Thyroid gland (tissue), 4 donors: ENCODE measurements at regions not wholly inside any gene's neighbourhood (a gene's known extent, or its start where the extent isn't known, plus 50 kb on each side); places are given as distances from the start of the nearest gene placed in this dataset.

Source experiments
- DNase-seq, 2 donors: peaks; one replicate each; pipeline ENCODE4 v3.0.0-alpha.2; 2019
- H3K27ac ChIP-seq, 3 donors: fragments of 200-600 bp; sonication (generic); 1 replicate in 2 of 3; 2 replicates in 1 of 3; pipeline ENCODE4 v1.5.1; 2016 to 2019; ENCODE audit warnings: mild to moderate bottlenecking in 1 of 3, moderate library complexity in 1 of 3
- H3K27me3 ChIP-seq: fragments of 200-600 bp; sonication (generic); one replicate; pipeline ENCODE4 v1.5.1; 2019
- H3K36me3 ChIP-seq, 2 donors: fragments of 200-600 bp; sonication (generic); one replicate each; pipeline ENCODE4 v1.5.1; 2016 to 2019
- H3K4me1 ChIP-seq, 2 donors: fragments of 200-600 bp; sonication (generic); one replicate each; pipeline ENCODE4 v1.5.1; 2017 to 2019
- H3K4me3 ChIP-seq, 3 donors: fragments of 200-600 bp; sonication (generic); replicated peaks in 1 of 3; 1 replicate in 2 of 3; 2 replicates in 1 of 3; pipeline ENCODE4 v1.5.1; 2016; ENCODE audit warnings: mild to moderate bottlenecking in 1 of 3
- H3K9me3 ChIP-seq: fragments of 200-600 bp; sonication (generic); one replicate; pipeline ENCODE4 v1.5.1; 2017
- POLR2A ChIP-seq, 2 donors: fragments of 450-650 bp; IDR thresholded peaks; one replicate each; pipeline ENCODE4 v1.6.1; 2017; ENCODE audit warnings: antibody characterized with exemption in 2 of 2, mild to moderate bottlenecking in 2 of 2, moderate library complexity in 1 of 2
- WGBS, 2 donors: methylation state at CpG; one replicate each; pipeline ENCODE4 v1.1.5; 2017; 5-methylcytosine and 5-hydroxymethylcytosine counted together
- intact Hi-C: fragments of 100-400 bp; cut with DNase I; formaldehyde crosslinking; loops from one replicate; pipeline ENCODE4 v1.15.1; 2023
- TF ChIP-seq, protein P1 (sequence below), 6 experiments: fragments of 200-600 bp in 3 of 6; fragments of 450-650 bp in 3 of 6; sonication (generic) in 3 of 6; IDR thresholded peaks; one replicate each; pipeline ENCODE4 v1.5.1; 2016 to 2019; ENCODE audit warnings: antibody characterized with exemption in 6 of 6, mild to moderate bottlenecking in 2 of 6, inconsistent platforms in 1 of 6, moderate library complexity in 1 of 6

DNA sequence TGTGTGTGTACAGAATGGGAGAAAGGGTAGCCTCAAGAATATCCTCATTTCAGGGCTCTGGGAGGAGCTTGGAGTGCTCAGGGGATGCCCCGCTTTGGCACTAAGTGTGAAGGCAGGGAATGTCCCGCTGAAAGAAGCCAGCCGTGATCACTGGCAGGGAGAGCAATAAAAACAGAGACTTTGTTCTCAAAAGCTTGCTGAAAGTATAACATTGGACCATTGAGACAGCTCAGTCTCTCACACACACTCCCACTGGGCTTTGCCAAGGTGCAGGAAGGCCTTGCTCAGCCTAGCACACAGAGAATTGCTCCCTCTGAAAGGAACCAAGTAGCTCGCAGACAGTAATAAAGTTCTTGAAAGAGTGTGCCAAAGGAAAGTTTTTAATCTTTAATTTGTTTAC lies 143.8 kb upstream of the SLITRK2 start:
- no peak overlapping the region for H3K4me3 ChIP-seq
- intact Hi-C loops = no loop called here
- no peak overlapping the region for H3K27ac ChIP-seq
- no peaks in the 10 kb centered on the region for H3K27me3 ChIP-seq
- no peaks in the 10 kb centered on the region for H3K9me3 ChIP-seq
- TF ChIP-seq, protein P1, sequence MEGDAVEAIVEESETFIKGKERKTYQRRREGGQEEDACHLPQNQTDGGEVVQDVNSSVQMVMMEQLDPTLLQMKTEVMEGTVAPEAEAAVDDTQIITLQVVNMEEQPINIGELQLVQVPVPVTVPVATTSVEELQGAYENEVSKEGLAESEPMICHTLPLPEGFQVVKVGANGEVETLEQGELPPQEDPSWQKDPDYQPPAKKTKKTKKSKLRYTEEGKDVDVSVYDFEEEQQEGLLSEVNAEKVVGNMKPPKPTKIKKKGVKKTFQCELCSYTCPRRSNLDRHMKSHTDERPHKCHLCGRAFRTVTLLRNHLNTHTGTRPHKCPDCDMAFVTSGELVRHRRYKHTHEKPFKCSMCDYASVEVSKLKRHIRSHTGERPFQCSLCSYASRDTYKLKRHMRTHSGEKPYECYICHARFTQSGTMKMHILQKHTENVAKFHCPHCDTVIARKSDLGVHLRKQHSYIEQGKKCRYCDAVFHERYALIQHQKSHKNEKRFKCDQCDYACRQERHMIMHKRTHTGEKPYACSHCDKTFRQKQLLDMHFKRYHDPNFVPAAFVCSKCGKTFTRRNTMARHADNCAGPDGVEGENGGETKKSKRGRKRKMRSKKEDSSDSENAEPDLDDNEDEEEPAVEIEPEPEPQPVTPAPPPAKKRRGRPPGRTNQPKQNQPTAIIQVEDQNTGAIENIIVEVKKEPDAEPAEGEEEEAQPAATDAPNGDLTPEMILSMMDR (IDR thresholded peaks at IDR 0.05) = no peak
- no peak for TF ChIP-seq POLR2A (IDR thresholded peaks at IDR 0.05)
- no peaks in the 10 kb centered on the region for H3K4me1 ChIP-seq
- no peak for DNase-seq
- 51 to 58% methylated on average over 4 of the region's 4 CpGs for WGBS, 2 donors
- no peaks in the 10 kb centered on the region for H3K36me3 ChIP-seq

DNA sequence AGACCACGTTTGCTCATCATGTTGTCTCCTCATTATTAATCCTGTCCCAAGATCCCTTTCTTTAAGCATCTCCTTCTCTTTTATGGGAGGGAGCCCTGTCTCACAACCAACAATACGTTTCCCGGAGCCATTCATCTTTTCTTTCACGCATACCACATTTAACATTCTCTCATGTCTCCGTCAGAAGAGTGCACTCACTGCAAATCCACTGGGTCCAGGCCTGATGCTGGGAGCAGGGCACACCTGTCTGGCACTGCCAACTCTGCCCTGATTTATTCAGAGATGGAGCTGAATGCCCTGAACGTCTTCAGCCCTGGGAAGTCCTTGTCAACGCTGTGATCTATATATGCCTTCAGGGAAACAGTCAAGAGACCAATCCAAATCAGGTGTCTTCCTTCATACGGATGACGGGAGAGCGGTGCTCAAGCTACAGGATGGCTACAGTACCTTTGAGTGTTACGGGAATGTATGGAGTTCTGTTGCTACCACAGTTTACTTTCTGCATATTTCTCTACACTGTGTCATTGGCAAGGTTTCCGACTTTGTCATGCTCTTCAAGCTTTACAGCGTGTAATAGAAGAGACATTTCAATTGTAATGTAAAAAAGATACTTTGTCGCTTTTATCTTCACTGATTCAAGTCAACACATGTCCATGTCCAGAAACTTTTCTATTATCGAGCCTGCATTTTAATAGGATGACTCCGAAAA lies 140.4 kb upstream of the SLITRK2 start:
- Histone ChIP-seq H3K4me3 (no peak overlapping the region), H3K4me1 (no peaks in the 10 kb centered on the region), H3K27ac (no peak overlapping the region), H3K27me3 (no peaks in the 10 kb centered on the region), H3K9me3 (no peaks in the 10 kb centered on the region), H3K36me3 (no peaks in the 10 kb centered on the region)
- intact Hi-C loops = no loop called here
- WGBS, 2 donors = 89% methylated on average over 15 to 16 of the region's 16 CpGs
- no peak for DNase-seq
- TF ChIP-seq, protein P1 (IDR thresholded peaks at IDR 0.05) = no peak
- no peak for TF ChIP-seq POLR2A (IDR thresholded peaks at IDR 0.05)

DNA sequence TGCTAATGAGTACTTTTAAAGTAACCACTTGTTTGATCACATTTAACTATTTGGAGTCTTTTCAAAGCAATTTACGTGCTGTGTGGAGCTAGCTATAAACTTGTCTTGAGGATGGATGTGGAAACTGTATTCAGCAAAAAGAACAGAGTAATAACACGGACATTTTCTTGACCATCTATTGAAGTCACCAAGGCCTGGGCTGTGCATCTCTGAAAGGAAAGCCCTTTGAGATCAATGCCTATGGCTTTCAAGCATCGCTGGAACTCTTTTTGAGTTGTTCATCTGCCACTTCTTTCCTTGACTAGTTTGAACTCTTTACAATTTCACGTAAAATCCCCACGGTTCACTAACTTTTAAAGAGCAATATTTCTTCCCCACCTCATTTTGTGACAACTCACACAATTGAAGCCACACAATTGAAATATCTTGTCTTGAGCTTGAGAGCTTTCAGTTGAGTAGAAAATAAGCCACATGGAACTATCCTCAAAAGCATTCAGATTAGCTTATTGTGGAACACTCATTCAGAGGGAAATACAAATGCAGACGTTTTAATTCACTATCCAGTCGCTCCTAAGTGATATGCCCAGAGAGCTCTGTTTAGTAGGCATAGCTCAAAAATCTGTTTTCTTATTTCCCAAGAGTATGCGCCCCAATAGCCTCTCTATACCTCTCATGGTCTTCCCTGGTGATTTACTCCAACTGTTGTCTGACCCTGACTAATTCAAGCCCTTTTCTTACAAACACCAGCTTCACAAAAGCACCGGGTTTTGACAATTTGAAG lies 134.9 kb upstream of the SLITRK2 start:
- Histone ChIP-seq H3K9me3 (no peaks in the 10 kb centered on the region), H3K27me3 (no peaks in the 10 kb centered on the region), H3K4me1 (no peaks in the 10 kb centered on the region), H3K27ac (no peak overlapping the region), H3K36me3 (no peaks in the 10 kb centered on the region), H3K4me3 (no peak overlapping the region)
- WGBS, 2 donors = 49 to 53% methylated on average over 9 of the region's 9 CpGs
- intact Hi-C loops = no loop called here
- no peak for DNase-seq
- TF ChIP-seq, protein P1 (IDR thresholded peaks at IDR 0.05) = no peak

DNA sequence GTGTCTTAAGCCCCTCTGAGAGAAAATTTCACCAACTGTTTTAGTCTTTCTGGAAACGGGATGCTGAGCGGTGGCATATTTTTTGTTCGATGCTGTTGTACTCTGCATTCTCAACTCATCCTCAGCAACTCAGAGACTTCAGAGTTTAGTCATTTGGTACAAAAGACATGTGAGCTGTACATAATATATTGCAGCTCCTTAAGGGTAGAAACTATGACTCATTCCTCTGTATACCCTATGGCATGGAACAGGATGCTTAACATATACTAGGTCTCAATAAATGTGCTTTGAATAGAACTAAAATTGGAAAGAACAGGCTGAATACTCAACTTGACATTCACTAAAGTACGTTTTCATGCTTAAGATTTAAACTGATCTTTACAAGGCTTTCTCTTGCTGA lies 130.5 kb upstream of the SLITRK2 start:
- WGBS, 2 donors = 85% methylated on average over 4 of the region's 4 CpGs
- intact Hi-C loops = no loop called here
- DNase-seq = no peak

More for the DNA sequence above, 130.5 kb upstream of the SLITRK2 start:
- TF ChIP-seq, protein P1 (IDR thresholded peaks at IDR 0.05) = no peak
- no peak for TF ChIP-seq POLR2A (IDR thresholded peaks at IDR 0.05)
- no peaks in the 10 kb centered on the region for H3K4me1 ChIP-seq
- H3K36me3 ChIP-seq = no peaks in the 10 kb centered on the region
- no peak overlapping the region for H3K27ac ChIP-seq
- no peaks in the 10 kb centered on the region for H3K27me3 ChIP-seq
- no peak overlapping the region for H3K4me3 ChIP-seq
- no peaks in the 10 kb centered on the region for H3K9me3 ChIP-seq
